ENCODE measurements at regions not wholly inside any gene's neighbourhood (a gene's known extent, or its start where the extent isn't known, plus 50 kb on each side); places are given as distances from the start of the nearest gene placed in this dataset.

- TF ChIP-seq CTCF (IDR thresholded peaks at IDR 0.05) = no peak
- no peak for TF ChIP-seq POLR2A (IDR thresholded peaks at IDR 0.05)
Measured at GRCh38 chr15:46713045-46713444, 1004.3 kb upstream of the SEMA6D start.

All from adrenal gland (tissue), 5 donors.